H1 (cell line): ENCODE measurements at regions not wholly inside any gene's neighbourhood (a gene's known extent, or its start where the extent isn't known, plus 50 kb on each side); places are given as distances from the start of the nearest gene placed in this dataset.

Source experiments
- ASH2L ChIP-seq: fragments of 200-600, 300-600 bp; sonication (generic); IDR thresholded peaks from one replicate; pipeline ENCODE4 v1.7.1; 2017; ENCODE audit warnings: low read length
- NRF1 ChIP-seq: IDR thresholded peaks from 2 replicates; pipeline ENCODE4 v1.6.1; 2011; ENCODE audit warnings: mild to moderate bottlenecking, low read depth, low read length, improper control_type of control experiment
- SIX5 ChIP-seq: IDR thresholded peaks from 2 replicates; pipeline ENCODE4 v1.6.1; 2011; ENCODE audit warnings: mild to moderate bottlenecking, low read depth, low read length

DNA sequence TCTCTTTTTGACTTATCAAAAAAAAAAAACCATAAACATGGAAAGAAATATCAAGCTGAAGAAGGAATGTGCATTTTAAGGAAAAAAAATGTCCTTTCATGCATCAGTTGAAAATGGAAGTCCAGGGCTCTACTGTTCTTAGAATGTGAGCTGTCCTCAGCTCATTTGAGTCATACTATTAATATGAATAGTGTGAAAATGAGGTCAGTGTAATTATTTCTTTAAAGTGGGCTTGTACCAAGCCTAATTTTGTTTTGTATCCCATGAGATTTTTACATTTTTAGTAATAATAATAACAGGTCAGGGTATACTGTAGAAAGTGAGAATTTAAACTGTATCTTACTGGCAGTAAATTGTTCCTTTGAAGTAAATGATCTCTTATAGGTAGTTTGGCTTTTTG lies 148.5 kb downstream of the NAA11 start (continued):
- TF ChIP-seq NRF1 = no peak
- TF ChIP-seq SIX5 = no peak
- no peak for TF ChIP-seq ASH2L
